ENCODE measurements at regions not wholly inside any gene's neighbourhood (a gene's known extent, or its start where the extent isn't known, plus 50 kb on each side); places are given as distances from the start of the nearest gene placed in this dataset.

GRCh38 chr1:199705825-199706224 lies 321.7 kb upstream of the NR5A2 start:
- TF ChIP-seq CTCF (IDR thresholded peaks at IDR 0.05; ENCODE audit: low read length), result no peak
- no peak for TF ChIP-seq EZH2 (IDR thresholded peaks at IDR 0.05; ENCODE audit: borderline replicate concordance, low read length)

Data from OCI-LY1 (cell line).